ENCODE measurements at regions not wholly inside any gene's neighbourhood (a gene's known extent, or its start where the extent isn't known, plus 50 kb on each side); places are given as distances from the start of the nearest gene placed in this dataset.
"Not testable (repeated sequence)": the region's sequence is repeated elsewhere in the genome, so short reads cannot be mapped to it uniquely, and the experiment has no call there.

DNA sequence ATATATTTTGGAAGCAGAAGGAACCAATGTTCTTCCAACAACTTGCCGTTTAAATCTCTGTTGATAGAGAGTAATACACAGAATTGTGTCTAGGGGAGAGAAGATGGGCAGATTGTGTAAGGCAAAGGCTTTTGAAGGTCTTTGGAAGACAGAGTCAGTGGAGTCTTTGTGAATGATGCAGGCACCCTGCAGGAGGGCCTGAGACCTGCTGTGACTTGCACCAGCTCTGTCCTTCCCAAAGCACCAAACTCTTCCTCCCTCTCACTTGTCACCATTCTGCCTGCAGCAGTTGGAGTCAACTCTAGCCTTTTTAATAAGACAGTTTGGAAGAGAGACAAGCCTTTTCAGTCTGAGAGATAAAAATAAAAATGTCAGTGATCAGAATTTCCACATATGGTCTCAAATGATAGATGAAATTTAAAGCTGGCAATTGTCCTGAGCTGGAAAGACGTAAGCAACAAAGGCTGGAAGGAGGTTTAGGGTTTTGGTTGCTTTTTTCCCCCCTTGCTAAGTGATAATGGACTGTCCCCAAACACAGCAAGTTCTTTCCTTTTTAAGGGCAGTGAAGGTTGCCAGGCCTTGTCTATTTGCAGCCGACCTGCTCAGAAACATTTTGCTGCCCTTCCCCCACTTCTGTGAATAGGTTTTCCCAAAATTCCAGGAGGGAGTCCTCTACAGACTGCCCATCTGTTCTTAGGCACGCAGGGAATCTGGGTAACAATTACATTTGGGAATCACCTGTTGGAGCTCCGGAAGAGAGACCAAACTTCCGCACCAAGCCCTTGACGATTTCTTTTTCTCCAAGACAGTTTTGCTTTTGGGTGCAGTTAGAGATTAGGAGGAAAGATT, 103.0 kb upstream of the NTF3 start:
- no peak for DNase-seq

GRCh38 chr12:5332551-5332950, 99.4 kb upstream of the NTF3 start:
- DNase-seq, result no peak

DNA sequence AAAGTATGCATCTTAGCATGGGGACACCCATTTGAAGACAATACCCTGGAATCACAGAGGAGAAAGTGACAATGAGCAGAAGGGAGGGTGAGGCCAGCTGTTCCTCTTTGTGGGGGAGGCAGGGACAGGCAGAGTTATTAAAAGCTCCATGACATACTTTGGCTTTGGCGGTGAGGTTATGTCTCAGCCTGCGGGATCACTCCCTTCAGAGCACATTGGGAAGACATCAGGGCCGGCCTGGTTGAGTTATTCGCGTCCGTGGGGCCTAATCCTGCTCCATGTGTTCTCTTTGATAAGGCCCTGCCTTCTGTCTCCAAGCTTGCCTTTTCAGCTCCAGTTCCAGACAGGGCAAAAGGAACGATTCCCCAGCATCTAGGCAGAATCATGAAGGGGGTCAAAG, 98.8 kb upstream of the NTF3 start:
- DNase-seq, result no peak

- no peak for DNase-seq
Observed at GRCh38 chr12:5335069-5335468, 96.8 kb upstream of the NTF3 start.

GRCh38 chr12:5341086-5341485, 90.8 kb upstream of the NTF3 start:
- DNase-seq, result not testable (repeated sequence)

GRCh38 chr12:5343711-5344110, 88.2 kb upstream of the NTF3 start:
- no peak for DNase-seq

- no peak for DNase-seq
Observed at GRCh38 chr12:5344131-5344530, 87.8 kb upstream of the NTF3 start.

- no peak for DNase-seq
Observed at GRCh38 chr12:5345534-5345933, 86.4 kb upstream of the NTF3 start.

GRCh38 chr12:5348057-5348456, 83.9 kb upstream of the NTF3 start:
- DNase-seq, result no peak

DNA sequence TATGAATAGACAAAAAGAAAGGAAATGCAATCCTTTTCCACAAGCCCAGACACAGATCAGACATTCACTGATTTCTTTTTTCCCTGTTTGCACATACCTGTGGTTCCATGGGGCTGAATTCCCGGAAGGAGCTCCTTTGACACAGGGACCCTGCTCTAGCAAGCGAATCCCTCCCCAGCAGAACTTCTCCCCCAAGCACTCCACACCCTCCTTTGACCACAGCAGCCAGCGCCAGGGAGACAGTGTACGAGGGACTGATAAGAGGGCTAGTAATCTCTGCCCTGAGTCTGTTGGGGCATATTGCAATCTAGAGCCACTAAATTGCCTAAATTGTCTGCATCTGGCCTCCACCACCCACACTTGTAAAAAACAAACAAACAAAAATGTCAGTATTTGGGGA, 83.4 kb upstream of the NTF3 start:
- no peak for DNase-seq

DNA sequence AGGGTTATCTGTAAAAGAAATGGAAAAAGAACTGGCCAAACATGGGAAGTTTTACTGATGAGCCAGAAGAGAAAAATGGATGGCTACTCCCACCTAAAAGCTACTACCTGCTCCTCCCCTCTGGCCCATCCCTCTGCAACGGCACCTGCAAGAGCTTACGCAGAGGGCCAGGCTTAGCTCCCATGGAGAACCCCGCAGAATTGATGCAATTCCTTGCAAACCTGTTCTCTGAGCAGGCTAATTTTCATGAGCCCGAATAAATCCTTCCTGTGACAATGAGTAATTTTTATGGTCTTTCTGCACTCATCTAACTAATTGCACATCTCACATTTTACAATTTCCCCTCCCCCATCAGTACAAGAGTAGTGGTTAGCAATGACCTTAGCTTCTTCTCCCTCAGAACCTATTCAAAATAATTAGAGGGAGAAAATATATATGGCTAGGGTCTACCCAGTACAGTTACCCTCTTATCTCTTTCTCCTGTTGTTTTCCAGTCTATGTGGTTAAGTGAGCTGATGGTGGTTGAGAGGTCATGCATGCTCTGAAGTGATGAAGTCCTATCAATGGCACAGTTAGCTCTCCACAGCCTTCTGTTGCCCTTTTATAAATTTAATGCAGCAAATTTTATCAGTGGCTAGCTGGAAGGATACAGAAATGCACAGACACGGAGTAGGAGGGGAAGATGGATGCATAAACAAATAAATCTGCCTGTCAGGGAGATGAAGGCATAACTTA, 67.7 kb upstream of the NTF3 start:
- no peak for DNase-seq

DNA sequence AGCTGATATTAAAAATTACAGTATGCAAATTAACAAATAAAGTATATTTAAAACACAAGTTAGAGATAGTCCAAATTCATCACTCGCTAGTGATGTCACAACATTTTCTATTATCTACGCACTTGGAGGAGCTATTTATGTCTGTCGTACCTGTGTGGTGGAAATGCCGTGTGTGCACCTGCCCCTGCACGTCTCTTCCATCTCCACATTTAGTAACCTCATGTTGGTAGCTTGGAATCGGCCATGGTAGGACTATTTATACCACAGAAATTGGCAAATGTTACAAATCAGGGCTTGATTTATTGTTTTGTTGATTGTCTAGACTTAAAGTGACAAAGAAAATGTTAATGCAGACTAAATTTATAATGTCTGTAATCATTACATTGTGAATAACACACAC, 62.6 kb upstream of the NTF3 start:
- DNase-seq, result no peak

- no peak for DNase-seq
Observed at GRCh38 chr12:5371631-5372030, 60.3 kb upstream of the NTF3 start.

- no peak for DNase-seq
Observed at GRCh38 chr12:5374713-5375112, 57.2 kb upstream of the NTF3 start.

DNA sequence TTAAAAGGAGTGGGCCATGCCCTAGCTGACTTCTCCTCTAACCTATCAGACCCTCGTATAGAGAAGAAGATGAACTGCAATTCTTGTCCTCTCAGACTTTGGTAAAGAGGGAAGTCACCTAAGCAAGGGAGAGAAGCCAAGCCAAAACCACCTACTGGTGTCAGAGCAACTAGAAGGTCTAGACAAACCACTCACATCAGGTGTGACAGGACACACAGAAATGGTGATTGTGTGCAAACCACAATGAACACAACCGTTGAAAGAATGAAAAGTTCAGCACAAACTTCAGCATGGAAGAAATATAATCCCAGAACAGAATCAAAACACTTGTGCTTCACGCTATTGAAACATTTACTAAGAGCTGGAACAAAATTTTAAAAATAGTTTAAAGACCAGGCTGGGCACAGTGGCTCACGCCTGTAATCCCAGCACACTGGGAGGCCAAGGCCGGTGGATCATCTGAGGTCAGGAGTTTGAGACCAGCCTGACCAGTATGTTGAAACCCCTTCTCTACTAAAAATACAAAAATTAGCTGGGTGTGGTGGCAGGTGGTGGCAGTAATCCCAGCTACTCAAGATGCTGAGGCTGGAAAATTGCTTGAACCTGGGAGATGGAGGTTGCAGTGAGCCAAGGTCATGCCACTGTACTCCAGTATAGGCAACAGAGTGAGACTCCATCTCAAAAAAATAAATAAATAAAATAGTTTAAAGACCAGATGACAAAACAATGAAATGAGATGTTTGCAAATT, 56.2 kb upstream of the NTF3 start:
- DNase-seq, result no peak

- no peak for DNase-seq
Observed at GRCh38 chr12:5376591-5377207, 55.2 kb upstream of the NTF3 start.

DNA sequence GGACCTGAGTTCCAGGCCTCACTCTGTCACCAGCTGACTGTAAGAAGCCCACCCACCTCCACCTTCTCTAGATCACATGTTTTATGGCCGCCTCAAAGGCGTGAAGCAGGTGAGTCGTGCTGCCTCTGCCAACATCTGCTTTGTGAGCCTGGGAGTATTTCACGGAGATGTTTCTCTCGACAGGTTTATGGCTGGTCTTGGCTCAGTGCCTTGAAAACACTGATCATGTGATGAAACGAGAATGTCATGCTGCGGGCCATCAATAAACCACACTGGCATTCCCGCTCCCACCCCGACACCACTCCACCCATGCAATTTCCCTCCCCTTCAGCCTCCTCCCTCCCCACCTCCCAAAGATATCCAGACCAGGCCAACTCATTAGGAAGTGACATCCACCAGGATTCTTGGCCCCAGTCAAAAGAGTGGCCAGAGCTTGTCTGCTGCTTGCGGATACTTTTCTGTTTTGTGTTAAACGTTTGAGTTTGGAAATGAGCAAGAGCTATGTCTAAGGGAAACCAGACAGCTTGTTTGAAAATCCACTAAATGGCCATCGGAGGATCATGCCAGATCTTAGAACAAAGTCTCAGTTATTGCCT, 53.8 kb upstream of the NTF3 start:
- no peak for DNase-seq

GRCh38 chr12:5379749-5380496, 52.0 kb upstream of the NTF3 start:
- DNase-seq, result no peak

Measured in NCI-H1694 treated with DMSO at 0.1 percent for 48 hours (cell line).